Jurkat, Clone E6-1 (cell line): ENCODE measurements at regions not wholly inside any gene's neighbourhood (a gene's known extent, or its start where the extent isn't known, plus 50 kb on each side); places are given as distances from the start of the nearest gene placed in this dataset.

Experiments used
- DNase-seq: peaks from one replicate; pipeline ENCODE4 v3.0.0-alpha.2; 2011; ENCODE audit warnings: low read depth, low spot score
- H3K4me3 ChIP-seq: 2 replicates; pipeline ENCODE4 v1.5.1; 2011; ENCODE audit warnings: mild to moderate bottlenecking, low read length, control low read depth, moderate library complexity

DNA sequence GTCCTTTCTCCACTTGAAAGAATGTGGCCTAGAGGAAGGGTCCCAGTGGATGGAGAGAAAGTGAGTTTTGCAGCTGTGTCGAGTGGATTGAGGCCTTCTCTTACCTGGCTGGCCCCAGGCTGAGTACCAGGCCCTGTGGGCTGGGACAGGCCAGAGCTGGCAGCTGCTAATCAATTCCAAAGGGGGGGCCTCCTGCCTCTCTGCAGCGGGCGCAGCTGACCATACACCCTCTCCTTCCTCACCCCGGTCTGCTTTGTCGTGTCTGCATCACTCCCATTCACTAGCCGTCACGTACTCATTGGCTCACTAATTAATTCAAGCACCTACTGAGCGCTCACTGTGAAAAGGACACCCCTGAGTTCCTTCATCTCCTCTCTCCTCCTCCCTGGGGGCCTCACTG, 58.4 kb upstream of the PITX1 start:
- no peak for DNase-seq
- no peak overlapping the region for H3K4me3 ChIP-seq

DNA sequence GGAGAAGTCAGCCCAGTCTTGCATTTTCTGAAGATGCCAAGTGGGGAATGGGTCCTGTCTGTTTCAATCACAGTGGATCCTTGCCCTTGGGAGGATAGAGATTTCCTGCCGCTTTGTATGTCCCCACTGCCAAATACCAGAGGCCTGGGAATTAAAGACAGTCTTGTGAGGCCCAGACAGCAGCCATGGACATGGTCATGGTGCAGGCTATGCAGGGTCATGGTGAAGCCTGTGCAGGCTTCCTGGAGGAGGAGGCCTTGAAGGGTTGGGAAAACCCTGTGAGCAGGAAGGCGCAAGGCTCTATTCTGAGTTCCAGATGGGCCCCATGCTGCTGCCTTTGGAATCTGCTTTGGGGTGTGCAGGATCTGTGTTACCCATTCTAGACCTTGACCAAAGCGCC, 57.3 kb upstream of the PITX1 start:
- no peak overlapping the region for H3K4me3 ChIP-seq
- no peak for DNase-seq

DNA sequence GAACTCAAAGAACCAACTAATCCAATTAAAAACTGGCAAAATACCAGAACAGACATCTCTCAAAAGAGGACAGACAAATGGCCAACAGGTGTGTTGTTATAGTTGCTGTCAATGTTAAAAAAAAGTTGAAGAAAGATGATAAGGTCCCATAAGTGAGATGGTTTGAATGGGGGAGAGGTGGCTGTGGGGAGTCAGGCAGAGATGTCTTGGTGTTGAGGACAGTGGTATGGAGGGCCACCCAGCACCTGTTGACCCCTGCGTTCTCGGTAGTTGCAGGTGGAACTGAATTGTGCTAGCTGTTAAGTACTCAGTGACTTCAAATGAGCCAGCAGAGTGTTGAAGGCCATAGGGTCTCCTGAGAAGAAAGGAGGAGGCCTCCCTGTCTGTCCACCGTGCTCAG, 55.9 kb upstream of the PITX1 start:
- no peak for DNase-seq

DNA sequence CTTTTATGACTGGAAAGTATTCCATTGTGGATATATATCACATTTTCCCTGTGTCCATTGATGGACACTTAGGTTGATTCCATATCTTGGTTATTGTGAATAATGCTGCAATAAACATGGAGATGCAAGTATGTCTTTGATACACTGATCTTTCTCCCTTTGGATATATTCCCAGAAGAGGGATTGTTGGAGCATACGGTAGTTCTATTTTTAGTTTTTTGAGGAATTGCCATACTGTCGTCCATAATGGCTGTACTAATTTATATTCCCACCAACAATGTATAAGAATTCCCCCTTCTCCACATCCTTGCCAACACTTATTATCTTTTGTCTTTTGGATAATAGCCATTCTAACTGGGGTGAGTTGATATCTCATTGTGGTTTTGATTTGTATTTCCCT, 54.9 kb upstream of the PITX1 start:
- H3K4me3 ChIP-seq, result no peak overlapping the region
- no peak for DNase-seq

More for the DNA sequence above, 55.9 kb upstream of the PITX1 start:
- no peak overlapping the region for H3K4me3 ChIP-seq

DNA sequence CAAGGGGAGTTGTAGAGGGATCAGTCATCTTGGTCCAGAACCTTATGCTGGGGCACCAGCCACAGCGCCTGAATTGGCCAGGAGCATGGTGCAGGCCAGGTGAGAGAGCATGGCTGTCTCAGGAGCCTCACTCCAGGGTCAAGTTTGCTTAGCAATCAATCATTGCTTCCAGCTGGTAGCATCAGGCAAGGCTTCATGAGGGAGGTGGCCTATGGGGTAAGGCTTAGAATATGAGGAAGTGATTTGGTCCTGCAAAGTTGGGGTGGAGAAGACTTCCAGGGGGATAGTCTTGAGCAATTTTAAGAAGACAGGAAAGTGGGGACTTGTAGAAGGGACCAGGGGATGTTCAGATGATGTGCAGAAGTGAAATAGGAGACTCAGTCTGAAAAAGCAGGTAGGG, 53.9 kb upstream of the PITX1 start:
- DNase-seq, result no peak
- H3K4me3 ChIP-seq, result no peak overlapping the region

DNA sequence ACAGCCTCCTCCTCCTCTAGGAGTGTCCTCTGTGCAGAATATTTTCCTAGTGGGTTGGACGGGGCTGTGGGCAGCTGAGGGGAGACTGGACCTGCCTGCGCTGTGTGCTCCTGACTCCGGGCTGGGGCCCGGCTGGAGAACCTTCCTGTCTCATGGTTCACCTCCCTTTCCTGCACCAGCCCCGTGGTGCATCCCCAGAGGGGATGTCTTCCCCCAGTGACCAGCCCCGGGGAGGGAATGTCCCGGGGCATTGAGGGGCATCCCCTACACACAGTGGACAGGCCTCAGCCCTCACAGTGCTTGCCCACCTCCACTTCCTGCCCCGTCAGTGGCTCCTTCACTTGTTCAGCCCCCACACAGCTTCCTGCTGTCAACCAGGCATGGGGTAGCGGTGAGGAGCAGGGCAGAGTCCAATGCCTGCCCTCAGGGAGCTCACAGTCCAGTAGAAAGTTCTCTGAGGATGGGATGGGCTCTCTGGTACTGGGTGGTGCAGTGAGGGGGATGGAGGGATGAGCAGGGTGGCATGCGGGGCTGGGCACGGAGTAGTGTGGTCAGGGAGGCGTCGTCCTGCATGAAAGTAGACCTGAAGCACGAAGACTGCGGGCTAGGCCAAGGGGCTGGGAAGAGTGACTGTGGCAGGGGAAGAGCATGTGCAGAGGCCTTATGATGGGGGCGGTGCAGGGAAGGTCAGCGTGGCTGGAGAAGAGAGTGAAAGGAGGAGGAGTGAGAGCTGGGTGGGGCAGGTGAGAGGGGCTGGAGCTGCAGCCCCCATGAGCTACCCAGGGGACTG, 52.1 kb upstream of the PITX1 start:
- DNase-seq, result no peak
- H3K4me3 ChIP-seq, result no peak overlapping the region

DNA sequence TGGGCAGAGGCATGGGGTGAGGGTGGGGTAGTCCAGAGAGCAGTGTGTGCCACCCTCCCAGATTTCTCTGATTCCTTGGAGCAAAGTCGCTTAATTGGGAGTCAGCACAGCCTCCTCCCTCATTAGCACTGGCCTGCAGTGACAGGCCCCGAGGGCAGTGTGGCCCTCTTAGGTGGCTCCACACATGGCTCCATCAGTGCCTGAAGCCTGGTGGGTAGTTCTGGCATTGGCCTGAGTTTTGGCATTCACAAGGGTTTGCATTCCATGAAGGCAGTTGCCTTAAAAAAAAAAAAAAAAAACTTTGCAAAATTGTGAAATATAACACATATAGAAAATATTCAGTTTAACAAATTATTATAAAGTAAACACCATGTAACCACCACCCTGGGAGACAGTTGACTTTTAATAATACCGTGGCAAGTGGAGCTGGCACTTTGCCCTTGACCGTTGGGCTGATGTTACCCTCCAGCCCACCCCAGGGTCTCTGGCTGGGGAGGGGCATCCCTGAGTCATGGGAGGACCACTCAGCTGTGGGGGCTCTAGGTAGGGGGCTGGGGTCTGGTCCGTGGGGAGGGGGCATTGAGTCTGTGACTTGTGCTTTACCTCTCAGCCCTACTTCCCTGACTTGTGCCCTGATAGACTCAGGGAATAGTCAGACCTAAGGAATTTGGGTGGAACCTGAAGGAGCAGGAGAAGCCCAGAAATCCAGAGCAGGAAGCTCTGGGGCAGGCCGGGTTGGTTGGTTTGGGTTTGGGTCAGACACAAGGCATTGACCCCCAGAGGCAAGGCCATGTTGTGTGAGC, 51.3 kb upstream of the PITX1 start:
- no peak for DNase-seq
- H3K4me3 ChIP-seq, result no peak overlapping the region
